Mucosa of descending colon (tissue), 3 donors: ENCODE measurements at regions not wholly inside any gene's neighbourhood (a gene's known extent, or its start where the extent isn't known, plus 50 kb on each side); places are given as distances from the start of the nearest gene placed in this dataset.
"Not testable (repeated sequence)": the region's sequence is repeated elsewhere in the genome, so short reads cannot be mapped to it uniquely, and the experiment has no call there.

Experiments
- ATAC-seq: fragments of 200-7000 bp; cut with Tn5 transposase; one replicate; pipeline ENCODE4 v1.9.1; 2020; ENCODE audit warnings: mild to moderate bottlenecking, moderate library complexity
- DNase-seq, 3 donors: peaks; one replicate each; pipeline ENCODE4 v3.0.0-alpha.2; 2020
- H3K36me3 ChIP-seq: fragments of 200-600 bp; one replicate; pipeline ENCODE4 v1.8.0; 2021; ENCODE audit warnings: low read depth, mild to moderate bottlenecking
- H3K4me1 ChIP-seq: fragments of 200-600 bp; one replicate; pipeline ENCODE4 v1.8.0; 2021; ENCODE audit warnings: low read depth, mild to moderate bottlenecking
- H3K4me3 ChIP-seq: fragments of 200-600 bp; one replicate; pipeline ENCODE4 v1.8.0; 2021; ENCODE audit warnings: mild to moderate bottlenecking
- H3K9me3 ChIP-seq: fragments of 200-600 bp; one replicate; pipeline ENCODE4 v1.8.0; 2021; ENCODE audit warnings: mild to moderate bottlenecking
- intact Hi-C, 2 donors: fragments of 100-400 bp; cut with DNase I in 1 of 2; cut with micrococcal nuclease in 1 of 2; formaldehyde crosslinking; loops; one replicate each; pipeline versions ENCODE4 v1.11.0 to v1.11.1; 2022; cut with DNase I, micrococcal nuclease
- TF ChIP-seq, protein P1 (sequence below): fragments of 200-600 bp; IDR thresholded peaks from one replicate; pipeline ENCODE4 v1.8.0; 2022; ENCODE audit warnings: antibody characterized with exemption, mild to moderate bottlenecking
- donor health status: DM: no; HTN: no; CAD: no; lungs with moderate emphysema.
- donor health status: DM: no; HTN: no; CAD: no.
- donor health status: DM: no; HTN: yes; CAD: no.

DNA sequence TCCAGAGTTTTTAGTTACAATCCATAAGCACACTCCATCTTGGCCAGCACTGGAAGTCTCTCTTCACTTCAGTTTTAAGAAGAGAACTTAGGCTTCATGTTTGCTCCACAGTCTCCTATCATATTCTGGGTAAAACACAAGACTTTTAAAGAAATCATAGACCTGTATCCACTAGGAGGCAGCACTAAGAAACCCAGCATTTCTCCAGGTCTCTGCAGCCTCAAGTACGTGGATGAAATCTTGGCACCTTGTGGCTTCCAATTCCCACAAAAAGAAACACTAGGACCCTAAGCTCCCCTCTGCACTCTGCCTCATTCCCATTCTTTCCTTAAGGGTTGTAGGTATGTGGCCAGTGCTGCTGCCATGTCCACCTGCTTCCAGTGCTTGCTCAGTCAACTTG is 367.3 kb upstream of the CASK start:
- no peaks in the 10 kb centered on the region for H3K4me1 ChIP-seq
- H3K4me3 ChIP-seq: no peak overlapping the region
- TF ChIP-seq, protein P1, sequence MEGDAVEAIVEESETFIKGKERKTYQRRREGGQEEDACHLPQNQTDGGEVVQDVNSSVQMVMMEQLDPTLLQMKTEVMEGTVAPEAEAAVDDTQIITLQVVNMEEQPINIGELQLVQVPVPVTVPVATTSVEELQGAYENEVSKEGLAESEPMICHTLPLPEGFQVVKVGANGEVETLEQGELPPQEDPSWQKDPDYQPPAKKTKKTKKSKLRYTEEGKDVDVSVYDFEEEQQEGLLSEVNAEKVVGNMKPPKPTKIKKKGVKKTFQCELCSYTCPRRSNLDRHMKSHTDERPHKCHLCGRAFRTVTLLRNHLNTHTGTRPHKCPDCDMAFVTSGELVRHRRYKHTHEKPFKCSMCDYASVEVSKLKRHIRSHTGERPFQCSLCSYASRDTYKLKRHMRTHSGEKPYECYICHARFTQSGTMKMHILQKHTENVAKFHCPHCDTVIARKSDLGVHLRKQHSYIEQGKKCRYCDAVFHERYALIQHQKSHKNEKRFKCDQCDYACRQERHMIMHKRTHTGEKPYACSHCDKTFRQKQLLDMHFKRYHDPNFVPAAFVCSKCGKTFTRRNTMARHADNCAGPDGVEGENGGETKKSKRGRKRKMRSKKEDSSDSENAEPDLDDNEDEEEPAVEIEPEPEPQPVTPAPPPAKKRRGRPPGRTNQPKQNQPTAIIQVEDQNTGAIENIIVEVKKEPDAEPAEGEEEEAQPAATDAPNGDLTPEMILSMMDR: no peak
- H3K36me3 ChIP-seq: no peaks in the 10 kb centered on the region
- no peaks in the 10 kb centered on the region for H3K9me3 ChIP-seq
- ATAC-seq: no peak
- peak in 1 of 3 donors; percentile 3 for DNase-seq
- intact Hi-C loops: no loop called here

GRCh38 chrX:42289492-42290385 is 366.4 kb upstream of the CASK start:
- H3K9me3 ChIP-seq: no peaks in the 10 kb centered on the region
- no peaks in the 10 kb centered on the region for H3K4me1 ChIP-seq
- ATAC-seq: no peak
- no peaks in the 10 kb centered on the region for H3K36me3 ChIP-seq
- TF ChIP-seq, protein P1: no peak
- DNase-seq: no peak
- H3K4me3 ChIP-seq: no peak overlapping the region
- intact Hi-C loops: no loop called here

DNA sequence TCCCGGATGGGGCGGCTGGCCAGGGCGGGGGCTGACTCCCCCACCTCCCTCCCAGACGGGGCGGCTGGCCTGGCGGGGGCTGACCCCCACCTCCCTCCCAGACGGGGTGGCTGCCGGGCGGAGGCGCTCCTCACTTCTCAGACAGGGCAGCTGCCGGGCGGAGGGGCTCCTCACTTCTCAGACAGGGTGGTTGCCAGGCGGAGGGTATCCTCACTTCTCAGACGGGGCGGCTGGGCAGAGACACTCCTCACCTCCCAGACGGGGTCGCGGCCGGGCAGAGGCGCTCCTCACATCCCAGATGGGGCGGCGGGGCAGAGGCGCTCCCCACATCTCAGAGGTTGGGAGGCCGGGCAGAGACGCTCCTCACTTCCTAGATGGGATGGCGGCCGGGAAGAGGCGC is 362.3 kb upstream of the CASK start:
- H3K4me3 ChIP-seq, H3K9me3 ChIP-seq, H3K4me1 ChIP-seq, intact Hi-C loops, DNase-seq, ATAC-seq, H3K36me3 ChIP-seq: not testable (repeated sequence)

GRCh38 chrX:42276982-42277690 is 353.8 kb upstream of the CASK start:
- DNase-seq: no peak
- intact Hi-C loops: no loop called here

DNA sequence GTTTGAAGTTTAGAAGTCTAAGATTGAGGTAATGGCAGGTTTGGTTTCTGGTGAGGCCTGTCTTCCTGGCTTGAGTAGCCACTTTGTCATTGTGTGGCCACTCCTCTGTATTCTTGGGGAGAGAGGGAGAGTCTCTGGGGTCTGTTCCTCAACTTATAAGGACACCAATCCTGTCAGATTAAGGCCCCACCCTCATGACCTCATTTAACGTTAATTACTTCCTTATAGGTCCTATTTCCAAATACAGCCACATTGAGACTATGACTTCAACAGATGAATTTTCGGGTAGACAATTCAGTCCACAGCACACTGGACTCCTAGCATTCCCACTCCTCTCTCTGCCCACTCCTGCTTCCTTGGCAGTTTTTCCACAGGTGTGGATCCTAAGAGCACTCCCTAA is 350.8 kb upstream of the CASK start:
- H3K4me3 ChIP-seq: no peak overlapping the region
- no peaks in the 10 kb centered on the region for H3K9me3 ChIP-seq
- no peaks in the 10 kb centered on the region for H3K4me1 ChIP-seq
- intact Hi-C loops: no loop called here
- ATAC-seq (peak; percentile 59), DNase-seq (no peak)
- TF ChIP-seq, protein P1: no peak
- H3K36me3 ChIP-seq: no peaks in the 10 kb centered on the region

More at GRCh38 chrX:42276982-42277690, 353.8 kb upstream of the CASK start:
- TF ChIP-seq, protein P1: no peak
- ATAC-seq: no peak
- no peaks in the 10 kb centered on the region for H3K9me3 ChIP-seq
- H3K4me1 ChIP-seq: no peaks in the 10 kb centered on the region
- no peaks in the 10 kb centered on the region for H3K36me3 ChIP-seq
- H3K4me3 ChIP-seq: no peak overlapping the region

DNA sequence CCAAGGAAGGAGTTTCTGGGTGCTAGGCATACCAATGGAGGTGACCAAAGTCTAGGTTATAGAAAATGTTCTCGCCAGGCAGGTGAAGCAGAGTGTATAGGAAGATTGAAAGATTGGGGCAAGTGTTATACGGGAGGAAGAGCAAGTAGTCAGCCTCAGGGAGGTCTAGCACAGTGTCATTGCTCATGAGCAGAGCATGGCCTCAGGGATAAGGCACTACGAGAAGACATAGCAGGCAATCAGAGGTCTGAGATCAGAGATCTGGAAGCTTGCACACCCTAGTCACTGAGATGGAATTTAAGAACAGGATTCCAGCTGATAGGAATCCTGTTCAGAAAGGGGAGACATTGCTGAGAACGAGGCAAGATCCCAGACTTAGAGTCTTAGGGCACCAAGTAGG is 350.0 kb upstream of the CASK start:
- Histone ChIP-seq H3K9me3 (no peaks in the 10 kb centered on the region), H3K4me1 (no peaks in the 10 kb centered on the region), H3K4me3 (no peak overlapping the region), H3K36me3 (no peaks in the 10 kb centered on the region)
- intact Hi-C loops: no loop called here
- ATAC-seq: no peak
- TF ChIP-seq, protein P1: no peak
- no peak for DNase-seq
